Astrocyte of the spinal cord (primary cell): ENCODE measurements at regions not wholly inside any gene's neighbourhood (a gene's known extent, or its start where the extent isn't known, plus 50 kb on each side); places are given as distances from the start of the nearest gene placed in this dataset.
"Not testable (repeated sequence)": the region's sequence is repeated elsewhere in the genome, so short reads cannot be mapped to it uniquely, and the experiment has no call there.

Experiments used
- DNase-seq: peaks from one replicate; pipeline ENCODE4 v3.0.0; 2011; ENCODE audit warnings: low read depth, low spot score
- H3K4me3 ChIP-seq: 2 replicates; pipeline ENCODE4 v1.5.1; 2011; ENCODE audit warnings: low read depth, mild to moderate bottlenecking, low read length, moderate library complexity
- CTCF ChIP-seq: IDR thresholded peaks from 2 replicates; pipeline ENCODE4 v1.5.1; 2012; ENCODE audit warnings: low read depth, mild to moderate bottlenecking, low read length, inconsistent platforms
- in situ Hi-C: cut with HindIII; loops from 2 replicates; pipeline ENCODE4 v1.10.0; 2017; ENCODE audit warnings: low sequenced_read_pairs

DNA sequence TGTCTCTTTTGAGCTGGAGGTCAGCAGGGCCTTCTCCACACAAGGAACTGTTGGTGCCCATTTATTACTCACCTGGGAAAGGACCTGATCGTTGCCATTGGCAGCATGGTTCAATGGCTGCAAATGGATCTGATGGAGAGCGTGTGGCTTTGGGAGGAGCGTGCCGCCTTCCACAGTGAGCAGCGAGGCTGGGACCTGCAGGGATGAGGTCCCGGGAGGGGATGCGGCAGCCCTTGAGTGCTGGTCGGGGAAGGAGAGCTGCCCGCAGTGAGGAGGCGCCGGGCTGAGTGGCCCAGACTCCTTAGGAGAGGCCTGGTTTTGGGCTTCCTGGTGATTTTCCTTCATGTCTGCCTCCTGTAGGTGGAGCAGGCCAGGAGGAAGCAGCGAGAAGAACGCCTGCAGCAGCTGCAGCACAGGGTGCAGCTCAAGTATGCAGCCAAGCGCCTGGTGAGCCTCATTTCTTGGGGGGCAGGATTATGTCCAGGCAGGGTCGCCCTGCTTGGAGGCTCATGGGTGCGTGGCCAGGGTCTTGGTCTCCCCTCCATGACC lies 86.0 kb upstream of the PZP start:
- H3K4me3 ChIP-seq, in situ Hi-C loops, DNase-seq: not testable (repeated sequence)

DNA sequence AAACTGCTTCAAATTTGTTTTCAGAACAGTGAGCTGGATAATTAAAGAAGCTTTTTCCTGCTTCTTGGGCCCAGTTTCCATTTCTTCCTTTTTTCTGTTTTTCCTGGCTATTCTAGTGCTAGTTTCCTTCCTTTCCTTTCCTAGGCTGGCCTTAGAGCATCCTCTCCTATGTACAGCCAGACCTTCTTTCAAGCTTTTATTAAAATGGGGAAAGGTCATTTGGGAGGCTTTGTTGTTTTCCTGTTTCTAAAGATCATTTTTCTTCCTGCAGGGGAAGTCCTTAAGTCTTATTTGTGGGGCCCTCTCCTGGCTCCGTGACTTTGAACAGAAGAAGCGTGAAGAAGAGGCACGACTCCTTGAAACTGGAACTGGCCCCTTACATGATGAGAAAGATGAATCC lies 85.2 kb upstream of the PZP start:
- in situ Hi-C loops, H3K4me3 ChIP-seq, DNase-seq: not testable (repeated sequence)

DNA sequence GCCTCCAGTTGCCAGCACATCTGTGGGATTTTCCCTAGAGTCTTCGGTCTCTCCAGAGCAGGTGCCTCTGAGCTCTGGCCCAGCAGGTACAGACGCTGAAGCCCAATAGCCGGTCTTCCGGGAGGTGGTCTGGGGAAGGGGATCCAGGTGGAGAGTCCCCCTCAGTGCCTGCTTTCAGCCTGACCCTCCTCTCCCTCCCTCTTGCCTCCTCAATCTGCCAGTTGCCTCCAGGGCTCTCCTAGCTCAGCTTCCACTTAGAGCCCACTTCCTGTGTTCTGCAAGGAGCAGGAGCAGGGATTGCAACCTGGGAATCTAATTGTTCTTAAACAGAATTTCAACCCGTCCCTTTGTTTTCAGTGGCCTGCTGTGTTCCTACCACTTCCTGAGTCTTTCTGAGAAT lies 81.8 kb upstream of the PZP start:
- H3K4me3 ChIP-seq, DNase-seq, in situ Hi-C loops: not testable (repeated sequence)

DNA sequence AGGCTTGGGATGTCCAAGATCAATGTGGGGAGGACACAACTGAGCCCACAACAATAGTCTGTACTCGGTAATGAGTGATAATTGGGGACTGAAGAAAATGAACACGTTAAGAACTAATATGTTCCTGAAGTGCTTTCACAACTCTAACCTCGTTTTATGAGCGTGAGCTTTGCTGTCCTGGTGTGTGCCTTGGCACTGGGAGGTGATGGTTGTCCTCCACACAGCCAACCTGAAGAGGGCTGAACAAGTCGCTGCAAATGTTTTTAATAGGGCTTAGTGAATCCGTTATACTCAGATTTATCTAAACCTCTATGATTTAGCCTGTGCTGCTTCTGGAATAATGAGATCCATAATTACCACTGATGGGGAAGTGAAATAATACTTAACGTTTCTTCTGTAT lies 76.5 kb upstream of the PZP start:
- H3K4me3 ChIP-seq, DNase-seq, in situ Hi-C loops: not testable (repeated sequence)

DNA sequence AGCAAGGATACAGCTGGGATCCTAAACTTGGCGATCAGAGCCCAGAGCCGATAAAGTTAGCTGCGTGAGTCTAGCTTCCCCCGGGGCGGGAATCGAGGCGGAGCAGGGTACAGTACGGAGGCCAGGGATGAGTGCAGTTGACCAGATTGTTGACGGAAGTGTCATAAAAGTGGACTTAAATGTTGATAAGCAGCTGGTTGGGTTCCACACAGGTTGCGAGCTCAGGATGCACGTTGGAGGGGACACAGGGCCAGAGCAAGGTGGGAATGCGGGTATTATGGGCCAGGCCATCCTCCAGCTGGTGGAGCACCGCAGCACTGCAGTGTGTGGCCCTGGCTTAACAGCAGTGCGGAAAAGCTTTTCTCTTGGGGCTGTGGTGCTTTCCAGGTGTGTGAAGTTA lies 76.0 kb upstream of the PZP start:
- DNase-seq, H3K4me3 ChIP-seq, in situ Hi-C loops: not testable (repeated sequence)

DNA sequence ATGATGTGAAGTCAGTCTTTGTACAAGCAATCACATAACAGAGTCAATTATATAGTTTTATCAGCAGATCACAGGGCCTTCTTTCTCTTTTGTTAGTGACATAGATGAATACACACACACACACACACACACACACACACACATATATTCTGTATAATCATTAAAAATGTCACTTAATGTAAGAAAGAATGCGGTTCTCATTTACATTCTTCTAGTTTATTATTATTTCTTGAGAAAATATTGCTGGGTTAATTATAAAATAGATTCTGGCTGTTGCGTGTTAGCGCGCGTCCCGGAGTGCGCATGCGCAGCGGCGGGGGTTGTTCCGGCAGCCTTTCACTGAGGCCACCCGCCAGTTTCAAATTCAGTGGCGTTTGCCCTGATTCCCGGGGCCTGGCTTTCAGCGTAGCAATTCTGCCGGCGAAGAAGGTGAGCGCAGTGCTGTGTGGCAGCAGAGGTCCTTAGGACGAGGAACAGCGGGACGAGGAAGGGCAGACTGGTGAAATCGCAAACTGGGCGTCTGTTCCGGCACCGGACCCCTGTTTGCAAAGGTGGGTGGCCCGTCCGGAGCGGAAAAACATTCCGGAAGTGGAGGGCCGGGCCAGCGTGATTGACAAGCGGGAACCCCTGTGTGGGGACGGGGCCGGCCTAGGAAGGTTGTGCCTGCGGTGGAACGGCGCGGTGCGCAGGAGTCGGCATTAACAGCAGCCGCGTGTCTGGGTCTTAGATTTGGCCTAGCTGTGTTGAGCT lies 75.3 kb upstream of the PZP start:
- in situ Hi-C loops = not testable (repeated sequence)
- peak overlapping the region; percentile 20 for H3K4me3 ChIP-seq
- peak; percentile 61 for DNase-seq

GRCh38 chr12:9276990-9277389 lies 68.8 kb upstream of the PZP start:
- in situ Hi-C loops = no loop called here
- TF ChIP-seq CTCF = no peak
- DNase-seq = no peak
- no peak overlapping the region for H3K4me3 ChIP-seq

DNA sequence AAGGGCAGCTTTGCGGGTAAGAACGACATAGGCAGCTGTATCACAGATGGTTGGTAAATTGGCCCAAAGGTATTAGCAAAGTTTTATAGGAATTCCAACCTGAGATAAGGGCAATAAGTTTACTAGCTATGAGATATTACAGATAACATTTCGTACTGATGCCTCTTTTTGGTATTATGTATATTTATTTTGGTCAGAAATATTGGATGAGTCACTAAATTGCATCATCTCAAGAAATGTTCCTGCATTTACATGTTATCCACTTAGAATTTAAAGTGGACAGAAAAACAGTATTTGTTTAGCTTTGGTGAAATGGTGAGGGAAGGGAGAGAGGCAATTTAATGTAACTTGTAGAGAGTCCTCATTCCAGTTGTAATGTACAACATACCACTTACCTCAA lies 65.1 kb upstream of the PZP start:
- no peak overlapping the region for H3K4me3 ChIP-seq
- in situ Hi-C loops = no loop called here
- DNase-seq = peak; percentile 17
- no peak for TF ChIP-seq CTCF

DNA sequence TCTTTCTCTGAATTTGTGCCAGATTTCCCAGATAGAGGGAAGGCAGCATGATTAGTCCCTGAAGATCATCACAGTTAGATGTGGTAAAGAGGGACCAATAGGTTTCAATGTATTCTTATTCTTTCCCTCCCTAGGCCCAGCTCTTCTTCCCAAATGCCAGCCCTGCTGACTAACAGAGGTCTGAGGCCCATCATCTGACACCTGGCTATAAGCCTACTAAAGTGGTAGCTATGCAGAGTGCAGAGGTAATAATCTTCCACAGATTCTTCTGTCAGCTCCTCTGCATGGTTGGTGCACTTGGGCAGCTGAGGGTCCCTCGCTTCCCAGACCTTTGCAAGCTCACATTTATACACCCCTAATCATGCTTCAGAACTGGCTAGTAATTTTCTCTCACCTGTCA lies 63.7 kb upstream of the PZP start:
- TF ChIP-seq CTCF = no peak
- DNase-seq = no peak
- in situ Hi-C loops = no loop called here
- no peak overlapping the region for H3K4me3 ChIP-seq

DNA sequence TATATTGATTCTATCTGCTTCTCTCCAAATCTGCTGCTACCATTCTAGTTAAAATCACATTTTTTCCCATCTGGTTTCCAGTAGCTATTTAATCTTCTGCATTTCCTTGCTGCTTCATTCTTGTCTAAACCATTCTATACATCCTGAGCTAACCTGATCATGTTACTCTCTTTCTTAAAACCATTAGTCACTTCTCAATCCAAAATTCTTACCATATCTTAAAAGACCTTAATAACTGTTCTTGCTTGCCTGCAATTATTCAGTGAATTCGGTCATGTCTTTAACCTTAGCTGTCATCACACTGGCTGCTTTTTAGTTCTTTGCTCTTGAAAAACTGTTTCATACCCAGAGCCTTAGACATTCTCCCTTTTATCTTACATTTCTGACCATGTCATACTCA lies 56.4 kb upstream of the PZP start:
- H3K4me3 ChIP-seq = no peak overlapping the region
- in situ Hi-C loops = no loop called here
- TF ChIP-seq CTCF = no peak
- no peak for DNase-seq
